NCI-H1436 (cell line): ENCODE measurements at regions not wholly inside any gene's neighbourhood (a gene's known extent, or its start where the extent isn't known, plus 50 kb on each side); places are given as distances from the start of the nearest gene placed in this dataset.
"Not testable (repeated sequence)": the region's sequence is repeated elsewhere in the genome, so short reads cannot be mapped to it uniquely, and the experiment has no call there.

Experiments
- DNase-seq: peaks from one replicate; lab custom pipeline; 2025; lab: John Stamatoyannopoulos, UW

GRCh38 chr4:27964095-27964494 lies 1103.5 kb downstream of the STIM2 start:
- DNase-seq, result no peak

- no peak for DNase-seq
These were observed 1106.0 kb downstream of the STIM2 start for GRCh38 chr4:27966664-27967063.

GRCh38 chr4:27973056-27973455 lies 1112.4 kb downstream of the STIM2 start:
- DNase-seq, result no peak

- DNase-seq, result no peak
These were observed 1113.1 kb downstream of the STIM2 start for GRCh38 chr4:27973700-27974099.

GRCh38 chr4:27974339-27974738 lies 1113.7 kb downstream of the STIM2 start:
- no peak for DNase-seq

GRCh38 chr4:27974881-27975280 lies 1114.2 kb downstream of the STIM2 start:
- not testable (repeated sequence) for DNase-seq

GRCh38 chr4:27978427-27979109 lies 1117.9 kb downstream of the STIM2 start:
- DNase-seq, result not testable (repeated sequence)

GRCh38 chr4:27985522-27985921 lies 1124.9 kb downstream of the STIM2 start:
- DNase-seq, result no peak

- no peak for DNase-seq
These were observed 1125.8 kb downstream of the STIM2 start for GRCh38 chr4:27986476-27986875.

- DNase-seq, result no peak
These were observed 1141.1 kb downstream of the STIM2 start for GRCh38 chr4:28001698-28002097.

GRCh38 chr4:28004520-28004919 lies 1143.9 kb downstream of the STIM2 start:
- DNase-seq, result no peak

- DNase-seq, result no peak
These were observed 1145.4 kb downstream of the STIM2 start for GRCh38 chr4:28006021-28006420.

- no peak for DNase-seq
These were observed 1147.1 kb downstream of the STIM2 start for GRCh38 chr4:28007693-28008092.

- DNase-seq, result no peak
These were observed 1148.9 kb downstream of the STIM2 start for GRCh38 chr4:28009541-28009940.

GRCh38 chr4:28010577-28011240 lies 1150.1 kb downstream of the STIM2 start:
- no peak for DNase-seq

- no peak for DNase-seq
These were observed 1153.8 kb downstream of the STIM2 start for GRCh38 chr4:28014469-28014868.

GRCh38 chr4:28015996-28016395 lies 1155.4 kb downstream of the STIM2 start:
- DNase-seq, result no peak

- DNase-seq, result not testable (repeated sequence)
These were observed 1177.6 kb downstream of the STIM2 start for GRCh38 chr4:28038253-28038652.

GRCh38 chr4:28062562-28062961 lies 1201.9 kb downstream of the STIM2 start:
- no peak for DNase-seq

GRCh38 chr4:28073860-28074555 lies 1213.4 kb downstream of the STIM2 start:
- DNase-seq, result no peak

- no peak for DNase-seq
These were observed 1214.8 kb downstream of the STIM2 start for GRCh38 chr4:28075401-28075956.

GRCh38 chr4:28077203-28077602 lies 1216.6 kb downstream of the STIM2 start:
- DNase-seq, result not testable (repeated sequence)
